ENCODE measurements at regions not wholly inside any gene's neighbourhood (a gene's known extent, or its start where the extent isn't known, plus 50 kb on each side); places are given as distances from the start of the nearest gene placed in this dataset.

DNA sequence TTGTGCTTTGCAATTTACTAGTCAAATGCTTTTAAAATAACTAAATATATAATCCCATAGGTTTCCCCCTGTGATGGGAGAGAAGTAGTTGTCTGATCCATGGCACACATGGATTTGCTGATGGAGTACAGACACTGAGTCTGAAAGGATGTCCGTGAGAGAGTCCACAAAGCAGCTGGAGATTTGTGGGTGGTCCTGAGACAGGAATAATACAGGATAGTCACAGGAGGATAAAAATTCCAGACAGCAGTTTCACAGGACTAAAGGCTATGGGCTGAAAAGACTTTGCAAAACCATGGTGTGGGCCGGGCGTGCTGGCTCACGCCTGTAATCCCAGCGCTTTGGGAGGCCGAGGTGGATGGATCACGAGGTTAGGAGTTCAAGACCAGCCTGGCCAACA is 58.7 kb upstream of the ZFR start:
- no peak for DNase-seq

DNA sequence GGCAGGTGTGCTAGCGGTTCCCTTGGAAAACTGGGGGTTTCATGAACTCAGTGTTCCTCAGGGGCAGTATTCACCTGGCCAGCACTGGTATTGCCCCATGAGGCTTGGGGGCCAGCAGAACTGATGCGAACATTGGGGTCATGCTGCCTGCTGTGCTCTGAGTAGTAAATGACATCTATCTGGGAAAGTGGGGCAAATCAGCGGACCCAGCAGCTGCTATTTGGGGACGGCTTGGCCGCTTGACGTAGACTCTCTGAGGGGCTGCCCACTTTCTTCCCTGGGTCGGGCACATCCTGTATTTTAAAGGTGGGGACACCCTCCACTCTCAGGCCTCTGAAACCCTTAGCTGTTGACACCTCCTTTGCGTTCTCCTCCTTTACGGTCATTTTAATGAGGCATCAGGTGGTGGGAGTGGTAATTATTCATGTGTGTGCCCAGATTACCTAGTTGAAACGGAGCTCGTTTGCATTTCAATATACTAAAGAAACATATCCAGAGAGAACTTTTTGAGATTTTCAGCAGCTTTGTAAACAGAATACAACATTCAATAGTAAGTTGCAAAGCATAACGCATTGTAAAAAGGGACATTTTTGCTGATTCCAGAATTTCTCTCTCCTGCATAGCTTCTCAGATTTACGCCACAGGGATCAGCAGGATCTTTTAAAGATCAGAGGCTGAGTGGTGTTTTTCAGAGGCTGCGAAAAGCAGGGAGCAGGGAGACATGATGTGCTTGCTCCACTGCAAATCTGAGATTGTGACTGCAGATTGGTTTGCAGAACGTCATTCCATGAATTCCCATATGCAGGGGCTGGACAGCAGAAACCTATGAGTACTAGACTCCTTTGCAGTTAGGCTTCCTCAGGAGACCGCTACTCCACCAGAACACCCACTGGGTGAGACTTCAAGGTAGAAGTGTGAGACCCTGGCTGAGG is 56.8 kb upstream of the ZFR start:
- DNase-seq, result no peak

DNA sequence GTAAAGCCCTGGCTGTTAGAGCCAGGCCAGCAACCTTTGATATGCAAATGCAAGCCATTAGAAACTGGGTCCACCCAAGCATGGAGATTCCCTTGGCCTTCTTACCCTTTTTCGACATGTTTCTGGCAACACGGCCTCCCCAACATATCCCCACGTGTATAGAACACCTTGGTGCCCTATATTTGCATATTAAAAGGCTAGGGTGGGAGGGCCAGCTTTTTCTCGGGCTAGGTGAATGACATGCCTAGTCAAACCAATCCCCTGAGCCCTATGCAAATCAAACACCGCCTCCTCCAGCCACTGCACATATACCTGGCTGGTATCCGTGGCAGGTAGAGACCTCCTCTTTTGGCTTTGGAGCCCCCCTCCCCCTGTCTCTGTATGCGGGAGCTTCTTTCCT is 55.6 kb upstream of the ZFR start:
- DNase-seq, result no peak

DNA sequence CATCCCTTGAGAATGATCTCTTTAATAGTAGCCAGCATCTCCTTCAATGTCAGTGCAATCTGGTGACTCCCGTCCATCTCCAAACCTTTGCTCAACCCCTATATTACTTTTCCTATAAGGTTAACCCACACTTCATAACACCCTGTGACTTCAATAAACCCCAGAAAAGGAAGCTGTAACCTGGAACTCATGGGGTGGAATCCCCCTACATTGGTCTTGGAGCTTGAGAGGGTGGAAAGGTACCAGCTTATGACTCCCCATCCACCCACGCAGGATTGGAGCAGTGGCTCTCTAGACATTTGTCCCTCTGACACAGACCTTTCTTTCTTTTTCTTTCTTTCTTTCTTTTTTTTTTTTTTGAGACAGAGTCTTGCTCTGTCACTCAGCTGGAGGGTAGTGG is 54.7 kb upstream of the ZFR start:
- DNase-seq, result no peak

DNA sequence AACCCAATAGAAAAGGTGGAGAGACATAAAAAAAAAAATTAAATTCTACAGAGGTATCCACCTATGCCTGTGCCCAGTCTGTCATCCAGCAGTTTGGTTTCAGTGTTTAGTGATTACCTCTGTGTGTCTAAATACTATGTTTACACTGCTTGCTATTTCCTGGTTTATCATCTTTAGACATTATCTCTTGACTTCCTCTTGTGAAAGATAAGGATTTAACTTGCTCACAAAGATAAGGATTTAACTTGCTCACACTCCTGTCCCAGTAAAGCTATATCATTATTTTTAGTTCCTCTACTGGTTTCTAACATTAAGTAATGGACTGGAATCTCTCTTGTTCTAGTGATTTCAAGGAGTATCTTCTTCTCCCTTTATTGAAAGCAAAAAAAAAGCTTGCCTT is 53.9 kb upstream of the ZFR start:
- DNase-seq, result no peak

DNA sequence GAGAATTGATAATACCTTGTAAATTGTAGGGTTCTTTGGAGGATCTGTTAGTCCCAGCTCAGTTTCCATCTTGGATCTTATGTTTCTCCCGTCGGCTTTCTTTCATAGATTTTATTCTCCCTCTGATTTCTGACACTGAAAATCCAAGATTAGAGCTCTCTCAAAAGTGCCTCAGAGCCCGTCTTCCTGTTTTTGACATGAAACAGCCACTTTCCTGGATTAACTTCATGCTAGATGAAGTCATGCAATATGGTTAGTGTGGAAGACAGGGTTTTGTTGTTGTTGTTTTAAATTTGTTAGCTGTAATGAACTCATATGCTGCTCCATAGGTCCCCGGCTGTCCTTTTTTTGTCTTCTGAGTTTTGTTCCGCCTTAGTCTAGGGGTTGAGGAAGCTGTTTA is 51.6 kb upstream of the ZFR start:
- DNase-seq, result no peak

DNA sequence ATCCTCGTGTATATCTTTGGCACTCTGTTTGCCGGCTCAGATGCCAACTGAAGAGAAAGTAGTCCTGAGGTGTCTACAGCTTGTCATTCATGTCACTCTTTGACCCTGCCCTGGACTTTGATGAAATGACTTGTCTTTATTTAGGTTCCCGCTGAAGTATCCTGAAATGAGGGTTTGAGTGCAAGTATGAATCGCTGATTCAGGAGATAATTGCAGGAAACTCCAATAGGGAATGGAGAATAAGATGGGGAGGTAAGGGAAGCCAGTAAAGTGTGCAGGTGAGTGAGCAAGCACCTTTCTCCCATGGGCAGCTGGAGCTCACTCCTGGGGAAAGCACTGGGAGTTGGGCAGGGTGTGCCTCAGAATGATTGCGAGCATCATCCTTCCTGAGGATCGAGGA is 50.3 kb upstream of the ZFR start:
- DNase-seq, result no peak
